GM04503 (cell line): ENCODE measurements at regions not wholly inside any gene's neighbourhood (a gene's known extent, or its start where the extent isn't known, plus 50 kb on each side); places are given as distances from the start of the nearest gene placed in this dataset.
A peak's percentile ranks its signal among the peaks of the same experiment; 100 is the strongest.
"Not testable (repeated sequence)": the region's sequence is repeated elsewhere in the genome, so short reads cannot be mapped to it uniquely, and the experiment has no call there.

ENCODE experiments used
- DNase-seq: peaks from one replicate; pipeline ENCODE4 v3.0.0-alpha.2; 2012; ENCODE audit warnings: low read depth

- no peak for DNase-seq
Measured at GRCh38 chr2:238599549-238600505, 173.1 kb downstream of the ASB1 start.

- DNase-seq, result no peak
Measured at GRCh38 chr2:238600506-238601432, 174.0 kb downstream of the ASB1 start.

DNA sequence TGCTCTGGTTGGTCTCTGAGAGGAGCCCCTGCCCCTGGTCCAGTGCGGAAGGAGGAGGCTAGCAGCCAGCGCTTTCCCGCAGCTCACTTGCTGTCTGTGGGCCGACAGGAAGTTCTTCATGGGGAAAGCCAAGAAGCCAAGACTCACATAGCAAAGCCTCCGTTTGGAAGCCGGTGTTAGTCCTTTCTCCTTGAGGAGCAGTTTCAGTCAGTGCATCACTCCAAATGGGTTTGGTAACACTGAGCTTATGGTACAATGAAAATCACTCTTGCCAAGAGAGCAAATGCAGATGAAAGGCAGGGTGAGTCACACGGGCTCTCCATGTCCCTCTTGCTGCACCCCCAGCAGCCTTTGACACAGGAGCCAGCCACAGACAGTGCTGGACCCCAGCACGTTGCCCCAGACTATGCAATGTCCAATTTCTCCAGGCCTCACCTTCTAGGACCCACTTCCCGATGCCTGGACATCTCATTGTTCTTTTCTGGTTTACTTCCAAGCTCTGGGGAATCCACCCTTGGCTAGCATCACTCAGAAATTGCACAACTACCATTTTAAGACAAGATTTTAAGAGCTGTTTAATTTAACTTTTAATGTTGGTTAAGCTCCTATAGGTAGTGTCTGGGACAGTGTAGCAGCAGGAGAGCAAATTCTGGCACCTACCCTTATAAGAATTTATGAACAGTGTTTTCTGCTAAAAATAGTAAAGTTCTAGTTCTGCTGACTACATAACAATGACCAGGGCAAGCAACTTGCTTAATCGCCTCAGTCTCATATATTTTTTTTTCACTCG lies 174.9 kb downstream of the ASB1 start:
- DNase-seq, result peak; percentile 60

GRCh38 chr2:238602223-238602960 lies 175.7 kb downstream of the ASB1 start:
- no peak for DNase-seq

- no peak for DNase-seq
Measured at GRCh38 chr2:238603596-238603995, 176.9 kb downstream of the ASB1 start.

DNA sequence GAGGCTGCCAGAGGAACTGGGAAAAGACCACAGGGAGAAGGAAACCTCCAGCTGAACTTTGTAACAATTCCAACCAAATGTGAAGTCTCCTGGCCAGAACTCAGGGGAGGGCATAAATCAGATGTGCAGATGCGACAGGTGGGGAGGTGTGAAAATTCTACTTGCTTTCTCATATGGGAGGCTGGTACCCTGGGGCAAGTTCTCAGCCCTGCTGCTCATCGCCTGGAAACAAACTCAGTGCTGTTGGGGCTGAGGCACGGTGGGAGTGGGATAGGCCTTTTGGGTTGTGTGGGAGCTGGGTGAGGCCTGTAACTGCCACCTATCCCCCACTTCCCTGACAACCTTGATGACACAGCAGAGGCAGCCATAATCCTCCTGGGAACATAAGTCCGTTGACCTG lies 179.6 kb downstream of the ASB1 start:
- DNase-seq, result no peak

GRCh38 chr2:238613610-238614009 lies 186.9 kb downstream of the ASB1 start:
- DNase-seq, result no peak

DNA sequence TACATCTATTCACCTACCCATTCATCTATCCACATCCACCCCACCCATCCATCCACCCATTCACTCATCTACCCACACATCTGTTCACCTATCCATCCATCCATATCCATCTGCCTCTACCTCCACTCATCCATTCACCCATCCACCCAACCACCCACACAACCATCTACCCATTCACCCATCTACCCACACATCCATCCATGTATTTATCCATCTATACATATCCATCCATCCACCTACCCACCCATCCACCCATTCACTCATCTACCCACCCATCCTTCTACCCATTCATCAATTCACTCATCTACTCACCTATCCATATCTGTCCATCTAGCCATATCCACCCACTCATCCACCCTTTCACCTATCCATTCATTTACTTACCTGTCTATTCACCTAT lies 187.6 kb downstream of the ASB1 start:
- no peak for DNase-seq

GRCh38 chr2:238615187-238615586 lies 188.5 kb downstream of the ASB1 start:
- DNase-seq, result no peak

DNA sequence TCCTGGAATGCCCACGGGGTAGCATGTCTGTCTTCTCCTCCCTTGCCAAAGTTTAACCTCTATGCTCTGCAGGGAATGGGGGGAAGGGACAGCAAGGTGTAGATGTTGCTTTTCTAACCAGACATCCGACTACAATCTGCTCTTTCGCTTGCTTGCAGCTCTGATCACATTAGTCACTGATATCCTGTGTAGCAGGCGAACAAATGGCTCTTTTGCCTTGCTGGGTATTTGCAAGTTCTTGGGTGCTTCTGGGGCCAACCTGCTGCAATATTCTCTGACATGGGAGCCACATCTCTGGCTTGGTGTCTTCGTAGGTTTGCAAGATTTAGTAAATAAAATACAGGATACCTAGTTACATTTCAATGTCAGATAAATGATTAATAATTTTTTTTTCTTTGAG lies 190.0 kb downstream of the ASB1 start:
- DNase-seq, result no peak

- not testable (repeated sequence) for DNase-seq
Measured at GRCh38 chr2:238618494-238619283, 192.0 kb downstream of the ASB1 start.

GRCh38 chr2:238627899-238628298 lies 201.2 kb downstream of the ASB1 start:
- no peak for DNase-seq

DNA sequence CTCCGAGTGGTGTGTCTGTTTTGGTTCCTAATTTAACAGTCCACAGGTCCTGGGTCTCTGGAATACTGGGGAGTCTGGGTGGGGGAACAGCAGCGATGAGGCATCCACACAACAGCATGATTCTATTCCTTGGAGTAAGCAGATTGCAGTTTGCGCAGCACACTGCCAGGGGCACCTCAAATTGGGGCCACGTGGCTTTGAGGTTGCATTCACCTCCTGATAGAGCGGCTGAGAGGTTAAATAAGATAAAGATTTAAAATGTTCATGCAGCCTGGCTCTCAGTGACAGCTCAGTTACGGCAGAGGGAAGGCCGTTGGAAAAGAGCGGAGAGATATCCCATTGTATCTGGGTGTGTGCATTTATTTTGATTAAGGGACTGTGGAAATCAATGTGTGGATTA lies 202.3 kb downstream of the ASB1 start:
- DNase-seq, result no peak

DNA sequence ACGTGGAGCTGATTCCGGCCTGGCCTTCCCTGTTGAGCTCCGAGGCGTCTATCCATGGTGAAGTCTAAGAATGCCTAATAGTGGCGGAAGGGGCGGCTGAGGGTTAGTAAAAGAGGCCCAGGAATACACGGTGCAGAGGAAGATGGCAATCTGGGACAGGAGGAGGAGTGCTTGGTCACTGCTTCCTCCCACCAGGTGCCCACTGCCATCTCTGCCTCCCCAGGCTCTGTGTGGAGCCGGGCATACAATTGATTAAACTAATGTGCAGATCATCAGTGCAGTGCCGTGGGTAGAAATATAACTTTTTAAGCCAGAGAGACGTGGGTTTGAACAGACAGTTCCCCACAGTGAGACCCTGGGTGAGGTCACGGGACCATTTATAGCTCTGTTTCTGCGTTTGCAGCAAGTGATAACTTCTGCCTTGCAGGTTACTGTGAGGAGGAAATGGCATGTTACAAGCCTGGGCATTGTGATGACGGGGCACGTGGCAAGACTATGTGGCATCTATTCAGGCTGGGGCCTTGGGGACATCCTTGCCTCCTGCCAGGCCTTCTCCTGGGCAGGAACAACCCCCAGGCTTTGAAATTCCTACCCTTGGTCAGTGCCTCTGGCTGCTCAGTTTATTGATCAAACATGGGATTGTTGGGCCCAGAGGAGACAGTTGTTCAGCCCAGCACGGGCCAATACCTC lies 204.9 kb downstream of the ASB1 start:
- no peak for DNase-seq

- DNase-seq, result no peak
Measured at GRCh38 chr2:238632181-238633060, 205.7 kb downstream of the ASB1 start.

GRCh38 chr2:238633426-238634328 lies 206.9 kb downstream of the ASB1 start:
- DNase-seq, result no peak

DNA sequence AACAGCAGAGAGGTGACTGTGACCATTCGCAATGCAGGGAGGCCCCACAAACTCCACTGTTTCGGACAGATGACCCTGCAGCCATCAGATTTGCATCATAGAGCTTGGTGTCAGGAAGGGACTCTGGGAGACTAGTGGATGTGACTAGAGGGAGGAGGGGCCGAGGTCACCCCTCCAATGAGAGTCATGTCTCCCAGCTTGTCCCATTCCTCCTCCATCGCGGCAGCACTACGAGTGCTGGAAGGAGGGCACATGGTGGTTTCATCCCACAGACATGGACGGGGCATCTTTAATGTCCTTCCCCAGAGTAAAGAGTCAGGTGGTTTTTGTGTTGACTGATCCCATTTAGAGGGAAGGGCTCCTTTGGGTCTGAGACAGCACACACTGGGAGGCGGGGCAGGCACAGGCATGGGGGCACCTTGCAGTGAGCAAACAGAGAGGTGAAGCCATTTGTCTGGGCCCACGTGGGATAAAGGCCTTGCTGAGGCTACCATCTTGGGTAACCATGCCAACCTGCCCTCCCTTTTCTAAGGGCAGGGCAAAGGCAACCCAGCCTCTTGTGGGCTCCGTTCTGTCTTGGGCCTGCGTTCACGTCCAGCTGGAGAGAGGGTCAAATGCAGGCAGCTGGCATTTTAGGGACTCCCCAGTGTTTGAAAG lies 208.1 kb downstream of the ASB1 start:
- DNase-seq, result no peak
